Transverse colon (tissue), 4 donors: ENCODE measurements at regions not wholly inside any gene's neighbourhood (a gene's known extent, or its start where the extent isn't known, plus 50 kb on each side); places are given as distances from the start of the nearest gene placed in this dataset.

Source experiments
- EP300 ChIP-seq: sonication (generic); formaldehyde crosslinking; IDR thresholded peaks from one replicate; pipeline ENCODE4 v1.6.1; 2017; ENCODE audit warnings: antibody characterized with exemption, low read depth
- POLR2A ChIP-seq: fragments of 450-650 bp; IDR thresholded peaks from one replicate; pipeline ENCODE4 v1.6.1; 2016; ENCODE audit warnings: antibody characterized with exemption, mild to moderate bottlenecking, moderate library complexity
- POLR2AphosphoS5 ChIP-seq, 3 donors: sonication (generic); formaldehyde crosslinking; IDR thresholded peaks; one replicate each; pipeline ENCODE4 v1.6.1; 2016; ENCODE audit warnings: antibody characterized with exemption in 3 of 3
- TF ChIP-seq, protein P1 (sequence below), 5 experiments: fragments of 200-600 bp in 3 of 5; fragments of 450-650 bp in 2 of 5; sonication (generic) in 3 of 5; IDR thresholded peaks; 1 replicate in 2 of 5; 2 replicates in 3 of 5; pipeline ENCODE4 v1.5.1; 2016 to 2017; ENCODE audit warnings: antibody characterized with exemption in 5 of 5, inconsistent platforms in 3 of 5, mild to moderate bottlenecking in 2 of 5, moderate library complexity in 1 of 5

DNA sequence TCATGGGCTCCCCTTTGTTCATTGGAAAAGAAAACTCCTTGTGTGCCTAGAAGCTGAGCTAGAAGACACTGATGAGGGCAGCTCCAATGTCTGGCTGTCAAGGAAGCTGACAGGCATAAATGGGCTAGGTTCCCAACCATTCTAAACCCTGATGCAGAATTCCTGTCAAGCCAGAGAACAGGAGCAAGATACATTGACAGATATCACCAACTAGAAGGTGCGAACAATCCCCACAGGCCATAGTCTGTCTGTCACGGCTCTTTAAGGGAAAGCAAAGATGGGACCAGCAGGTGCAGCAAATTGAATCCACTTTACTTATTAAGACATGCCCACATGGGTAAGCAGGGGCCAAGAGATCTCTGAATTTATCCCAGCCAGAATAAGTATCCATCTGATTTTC, 617.9 kb upstream of the POT1 start:
- TF ChIP-seq EP300, result no peak
- no peak for TF ChIP-seq POLR2AphosphoS5 (IDR thresholded peaks at IDR 0.05)
- TF ChIP-seq, protein P1, sequence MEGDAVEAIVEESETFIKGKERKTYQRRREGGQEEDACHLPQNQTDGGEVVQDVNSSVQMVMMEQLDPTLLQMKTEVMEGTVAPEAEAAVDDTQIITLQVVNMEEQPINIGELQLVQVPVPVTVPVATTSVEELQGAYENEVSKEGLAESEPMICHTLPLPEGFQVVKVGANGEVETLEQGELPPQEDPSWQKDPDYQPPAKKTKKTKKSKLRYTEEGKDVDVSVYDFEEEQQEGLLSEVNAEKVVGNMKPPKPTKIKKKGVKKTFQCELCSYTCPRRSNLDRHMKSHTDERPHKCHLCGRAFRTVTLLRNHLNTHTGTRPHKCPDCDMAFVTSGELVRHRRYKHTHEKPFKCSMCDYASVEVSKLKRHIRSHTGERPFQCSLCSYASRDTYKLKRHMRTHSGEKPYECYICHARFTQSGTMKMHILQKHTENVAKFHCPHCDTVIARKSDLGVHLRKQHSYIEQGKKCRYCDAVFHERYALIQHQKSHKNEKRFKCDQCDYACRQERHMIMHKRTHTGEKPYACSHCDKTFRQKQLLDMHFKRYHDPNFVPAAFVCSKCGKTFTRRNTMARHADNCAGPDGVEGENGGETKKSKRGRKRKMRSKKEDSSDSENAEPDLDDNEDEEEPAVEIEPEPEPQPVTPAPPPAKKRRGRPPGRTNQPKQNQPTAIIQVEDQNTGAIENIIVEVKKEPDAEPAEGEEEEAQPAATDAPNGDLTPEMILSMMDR (IDR thresholded peaks at IDR 0.05), result no peak
- no peak for TF ChIP-seq POLR2A
